NCI-H1092 treated with DMSO at 0.1 percent for 48 hours (cell line): ENCODE measurements at regions not wholly inside any gene's neighbourhood (a gene's known extent, or its start where the extent isn't known, plus 50 kb on each side); places are given as distances from the start of the nearest gene placed in this dataset.

Source experiments
- DNase-seq: peaks from one replicate; lab custom pipeline; 2025; lab: John Stamatoyannopoulos, UW

DNA sequence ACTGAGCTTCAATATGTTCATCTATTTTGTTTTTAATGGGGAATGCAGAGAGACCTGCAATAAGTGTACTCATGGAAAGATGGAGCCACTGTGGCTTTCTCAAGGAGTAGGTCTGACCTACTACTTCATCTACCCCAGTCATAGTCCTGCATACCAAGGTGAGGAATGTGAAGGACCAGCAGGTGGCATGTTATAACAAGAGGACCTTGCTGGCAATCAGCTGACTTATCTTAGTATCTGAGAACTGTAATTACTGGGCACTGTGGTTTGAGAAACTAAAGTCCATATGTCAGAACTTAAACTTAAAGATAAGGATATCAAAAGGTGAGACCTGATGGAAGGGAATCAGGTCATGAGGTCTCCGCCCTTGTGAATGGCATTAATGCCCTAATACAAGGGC is 1104.2 kb downstream of the BCL11A start:
- DNase-seq: no peak

DNA sequence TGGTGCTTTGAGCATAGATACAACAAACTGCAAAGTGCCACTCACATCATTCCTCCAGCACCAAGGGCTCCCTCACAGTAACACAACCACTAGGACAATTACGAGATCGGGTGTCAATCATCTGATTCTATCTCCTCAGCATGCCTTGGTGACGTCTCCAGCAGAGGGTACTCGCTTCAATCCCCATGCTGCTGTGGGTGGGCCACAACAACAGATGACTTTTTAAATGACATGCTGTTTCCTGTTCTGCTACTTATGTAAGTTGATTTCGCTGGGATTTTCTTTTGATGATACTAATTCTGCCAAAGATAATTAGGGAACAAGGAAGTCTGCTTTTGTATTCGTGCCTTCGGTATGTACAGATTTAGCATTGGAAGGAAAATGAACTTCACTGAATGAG is 1113.0 kb downstream of the BCL11A start:
- DNase-seq: no peak

DNA sequence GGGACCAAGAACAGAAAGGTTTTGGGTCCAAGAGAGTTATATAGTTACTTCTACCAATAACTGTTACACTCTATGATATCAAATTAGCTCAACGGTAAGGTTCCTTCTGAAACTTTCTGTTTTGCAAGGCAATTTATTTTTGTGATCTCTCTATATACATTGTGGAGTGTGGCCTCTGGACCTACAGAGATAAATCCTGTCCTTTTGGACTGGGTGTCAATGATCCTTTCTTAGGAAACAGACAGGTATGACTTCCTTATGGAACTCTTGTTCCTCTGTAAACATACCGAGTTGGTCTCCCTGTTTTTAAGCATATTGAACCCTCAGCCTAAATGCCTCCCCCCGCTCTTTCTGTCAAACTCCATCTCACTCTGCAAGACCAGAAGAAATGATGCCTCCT is 1117.8 kb downstream of the BCL11A start:
- no peak for DNase-seq

DNA sequence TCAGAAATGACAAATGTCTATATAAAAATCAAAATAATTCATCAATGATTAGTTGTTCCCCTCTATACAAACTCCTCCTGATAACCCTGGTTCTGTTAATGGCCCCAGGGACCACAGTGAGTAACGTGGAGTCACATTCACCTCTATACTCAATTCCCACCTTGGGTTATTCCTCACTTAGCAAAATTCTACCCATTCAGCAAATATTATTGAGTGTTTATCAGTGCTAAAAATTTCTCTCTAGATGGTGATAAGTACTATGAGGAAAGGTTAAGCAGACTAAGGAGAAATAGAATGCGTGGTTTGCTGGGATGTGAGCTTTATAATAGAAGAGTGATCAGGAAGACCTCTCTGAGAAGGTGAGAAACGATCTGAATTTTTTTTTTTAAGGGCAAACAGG is 1124.5 kb downstream of the BCL11A start:
- no peak for DNase-seq

DNA sequence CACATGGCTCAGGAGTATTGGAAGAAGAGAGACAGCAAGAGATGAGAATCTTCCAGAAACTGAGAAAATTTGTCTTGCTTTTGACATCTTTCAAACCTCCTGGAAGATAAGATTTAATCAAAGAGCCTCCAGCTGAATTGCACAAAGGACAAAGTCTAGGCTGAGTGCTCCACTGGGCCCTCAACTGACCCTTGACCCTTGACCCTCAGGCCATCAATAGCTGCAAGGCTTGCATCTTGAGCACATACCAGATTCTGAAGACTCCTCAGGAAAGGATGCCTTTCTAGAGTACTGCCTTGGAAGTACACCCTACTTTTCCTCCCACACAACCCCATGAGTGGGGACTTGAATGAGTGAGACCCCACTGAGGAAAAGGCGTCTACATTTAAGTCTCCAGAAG is 1125.5 kb downstream of the BCL11A start:
- no peak for DNase-seq

DNA sequence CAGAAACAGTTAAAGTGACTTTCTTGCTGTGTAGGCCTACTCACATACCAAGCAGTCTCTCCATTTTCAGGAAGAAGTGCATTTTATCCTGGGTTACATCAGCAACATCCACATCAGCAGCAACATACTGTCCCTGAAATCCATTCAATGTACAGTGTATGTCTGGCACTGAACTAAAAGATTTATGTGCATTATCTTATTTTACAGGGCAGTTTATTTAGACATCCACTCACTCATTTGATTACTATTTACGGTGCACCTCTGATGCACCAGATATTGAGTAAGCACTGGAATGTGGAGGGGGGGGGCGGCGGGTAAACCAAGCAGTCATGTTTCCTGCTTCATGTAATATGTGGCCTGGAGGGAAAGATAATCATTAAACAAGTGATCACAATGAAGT is 1128.2 kb downstream of the BCL11A start:
- no peak for DNase-seq

DNA sequence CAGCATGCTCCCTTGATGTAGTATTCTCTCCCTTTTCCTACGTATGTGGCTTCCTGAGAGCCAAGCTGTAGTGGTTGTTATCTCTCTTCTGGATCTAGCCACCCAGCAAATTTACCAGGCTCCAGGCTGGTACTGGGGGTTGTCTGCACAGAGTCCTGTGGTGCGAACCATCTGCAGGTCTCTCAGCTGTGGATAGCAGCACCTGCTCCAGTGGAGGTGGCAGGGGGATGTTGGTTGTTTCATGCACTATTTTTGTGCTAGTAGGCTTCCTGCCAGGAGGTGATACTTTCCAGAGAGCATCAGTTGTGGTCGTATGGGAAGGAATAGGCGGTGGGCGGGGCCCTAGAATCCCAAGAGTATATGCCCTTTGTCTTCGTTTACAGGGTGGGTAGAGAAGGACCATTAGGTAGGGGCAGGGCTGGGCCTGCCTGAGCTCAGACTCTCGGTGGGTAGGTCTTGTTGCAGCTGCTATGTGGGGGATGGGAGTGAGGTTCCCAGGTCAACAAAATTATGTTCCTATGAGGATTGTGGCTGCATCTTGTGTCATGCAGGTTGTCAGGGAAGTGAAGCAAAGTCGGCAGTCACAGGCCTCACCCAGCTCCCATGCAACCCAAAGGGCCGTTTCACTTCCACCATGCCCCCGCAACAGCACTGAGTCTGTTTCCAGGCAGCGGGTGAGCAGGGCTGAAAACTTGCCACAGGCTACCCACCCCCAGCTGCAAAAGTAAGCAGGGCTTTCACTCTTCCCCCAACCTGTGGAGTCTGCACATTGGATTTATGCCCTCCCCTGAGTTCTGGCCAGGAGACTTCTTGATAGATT is 1139.5 kb downstream of the BCL11A start:
- no peak for DNase-seq

DNA sequence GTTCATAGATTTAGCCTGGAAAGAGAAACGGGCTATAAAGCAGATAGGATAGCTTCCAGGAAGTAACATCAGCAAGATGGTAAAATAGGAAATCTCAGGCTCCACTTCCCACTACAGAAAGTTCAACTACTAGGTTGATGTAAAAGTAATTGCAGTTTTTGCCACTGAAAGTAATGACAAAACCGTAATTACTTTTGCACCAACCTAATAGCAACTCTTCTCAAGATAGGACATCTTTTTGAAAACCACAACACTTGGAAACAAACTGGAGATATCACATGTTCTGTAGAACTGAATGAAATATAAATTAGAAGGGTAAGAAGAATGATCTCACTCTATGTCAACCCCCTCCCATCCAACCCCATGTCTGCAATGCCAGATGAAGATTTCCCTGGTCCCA is 1154.3 kb downstream of the BCL11A start:
- DNase-seq: no peak

DNA sequence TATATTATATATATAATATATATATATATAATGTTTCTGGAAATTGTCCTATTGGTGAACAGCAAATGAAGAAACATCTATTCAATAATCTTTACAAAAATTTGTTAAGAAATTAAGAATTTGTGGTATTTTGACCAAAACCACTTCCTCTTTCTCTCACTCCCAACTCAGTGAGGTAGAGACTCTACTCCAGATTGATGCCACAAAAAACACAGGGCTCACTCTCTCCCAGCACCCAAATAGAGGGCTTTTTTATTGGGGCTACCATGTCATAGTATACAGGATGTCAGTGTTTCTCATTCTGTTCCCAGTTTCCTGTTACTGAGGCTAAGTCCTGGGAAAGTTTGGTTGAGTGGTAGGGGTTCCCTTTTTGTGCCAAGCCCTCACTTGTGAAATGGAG is 1155.4 kb downstream of the BCL11A start:
- DNase-seq: no peak

DNA sequence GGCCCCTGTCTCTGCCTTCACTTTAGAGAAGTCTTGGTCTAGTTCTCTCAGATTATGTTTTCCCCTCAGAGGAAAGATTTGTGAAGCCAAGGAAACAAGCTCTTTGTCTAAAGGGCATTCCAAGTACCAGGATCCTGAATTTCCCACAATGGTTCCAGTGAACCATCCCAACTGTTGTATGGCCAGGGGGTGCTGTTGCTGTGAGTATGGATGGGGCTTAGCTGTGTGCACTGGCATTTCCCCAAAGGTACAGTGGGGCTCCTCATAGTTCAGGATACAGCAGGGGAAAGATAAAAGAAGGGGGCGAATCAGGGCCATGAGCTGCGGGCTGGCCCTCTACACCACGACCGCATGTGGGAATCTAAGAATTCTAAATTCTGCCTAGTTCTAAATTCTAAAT is 1154.0 kb upstream of the FANCL start:
- DNase-seq: no peak

DNA sequence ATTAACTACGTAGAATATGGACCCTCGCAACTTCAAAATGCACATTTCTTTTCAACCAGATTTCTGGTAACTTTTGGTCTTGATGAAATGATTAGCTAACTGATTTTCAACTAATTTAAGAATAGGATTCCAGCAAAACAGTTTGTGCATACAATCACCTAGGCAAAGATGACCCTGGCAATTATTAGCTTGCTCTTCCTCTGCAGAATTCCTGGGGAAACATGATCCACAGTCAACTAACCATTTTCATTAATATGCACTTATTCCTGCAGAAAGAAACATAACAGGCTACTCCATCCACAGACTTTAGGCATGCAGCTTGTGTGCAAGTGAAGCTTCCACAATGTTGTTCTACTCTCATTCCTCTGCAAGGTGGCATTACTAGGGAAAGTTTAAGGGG is 1150.8 kb upstream of the FANCL start:
- no peak for DNase-seq

DNA sequence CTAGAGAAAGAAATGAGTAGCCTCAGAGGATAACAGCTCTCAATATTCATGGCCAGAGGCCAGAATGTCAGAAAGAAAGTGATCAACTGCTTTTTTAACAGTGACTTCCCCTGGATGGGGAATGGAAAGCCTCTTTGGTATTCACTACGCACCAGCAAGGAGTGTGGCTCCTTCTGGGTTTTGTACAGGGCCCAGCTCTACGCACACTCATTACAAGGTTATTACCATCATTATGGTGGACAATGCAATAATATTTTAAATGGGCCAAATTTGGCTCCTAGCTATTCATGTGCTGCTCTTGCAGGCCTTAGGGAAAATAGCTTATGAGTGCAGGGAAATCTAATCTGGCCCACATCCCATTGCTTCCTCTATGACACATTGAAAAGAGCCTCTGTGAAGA is 1149.5 kb upstream of the FANCL start:
- DNase-seq: no peak

DNA sequence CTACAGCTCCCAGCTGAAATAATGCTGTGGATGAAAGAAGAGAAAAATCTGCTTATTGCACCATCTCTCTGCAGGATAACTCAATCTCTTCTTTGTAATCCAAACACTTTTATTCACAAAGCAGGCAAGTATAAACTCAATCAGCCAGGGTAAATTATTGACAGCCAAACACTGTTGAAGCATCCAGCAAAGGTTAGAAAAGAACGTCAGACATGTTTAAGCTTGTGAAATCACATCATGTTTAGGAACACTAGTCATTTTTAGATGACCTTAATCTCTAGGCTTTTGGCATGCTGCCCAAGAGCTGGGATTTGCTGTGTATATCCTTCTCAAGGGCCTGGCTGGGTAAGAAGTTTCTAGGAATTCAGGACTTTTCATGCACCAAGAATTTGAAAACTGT is 1148.1 kb upstream of the FANCL start:
- DNase-seq: no peak

DNA sequence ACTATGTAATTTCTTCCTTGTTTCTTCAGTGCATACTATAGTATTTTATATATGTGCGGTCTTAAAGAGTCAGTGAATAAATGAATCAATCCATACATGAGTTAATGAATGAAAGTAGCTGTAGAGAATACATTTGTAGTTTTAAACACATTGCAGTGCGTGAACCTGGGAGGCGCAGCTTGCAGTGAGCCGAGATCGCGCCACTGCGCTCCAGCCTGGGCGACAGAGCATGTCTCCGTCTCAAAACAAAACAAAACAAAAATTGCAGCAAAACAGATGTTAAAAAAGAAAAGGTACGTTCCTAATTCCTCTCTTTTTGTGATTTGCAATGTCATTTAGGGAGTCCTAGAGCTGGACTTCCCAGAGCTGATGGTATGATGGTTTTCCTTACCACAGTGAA is 1144.8 kb upstream of the FANCL start:
- DNase-seq: no peak

DNA sequence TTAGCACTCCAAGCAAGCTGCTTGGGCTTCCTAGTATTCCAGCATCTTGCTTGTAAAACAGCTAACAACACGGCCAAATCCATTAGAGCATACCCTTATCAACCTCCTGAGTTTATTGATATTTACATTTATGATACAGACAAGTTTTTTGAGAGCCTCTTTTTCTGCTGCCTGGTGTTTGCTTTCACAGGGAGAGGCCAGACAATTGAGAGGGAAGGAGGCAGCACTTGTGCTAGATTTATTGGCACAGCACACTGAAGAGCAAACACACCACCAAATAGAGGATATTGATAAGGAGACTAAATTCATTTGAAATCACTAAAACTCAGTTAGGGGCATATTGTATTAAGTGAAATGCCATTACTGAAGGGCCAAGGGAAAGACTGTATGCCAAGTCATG is 1142.3 kb upstream of the FANCL start:
- DNase-seq: peak; percentile 97

DNA sequence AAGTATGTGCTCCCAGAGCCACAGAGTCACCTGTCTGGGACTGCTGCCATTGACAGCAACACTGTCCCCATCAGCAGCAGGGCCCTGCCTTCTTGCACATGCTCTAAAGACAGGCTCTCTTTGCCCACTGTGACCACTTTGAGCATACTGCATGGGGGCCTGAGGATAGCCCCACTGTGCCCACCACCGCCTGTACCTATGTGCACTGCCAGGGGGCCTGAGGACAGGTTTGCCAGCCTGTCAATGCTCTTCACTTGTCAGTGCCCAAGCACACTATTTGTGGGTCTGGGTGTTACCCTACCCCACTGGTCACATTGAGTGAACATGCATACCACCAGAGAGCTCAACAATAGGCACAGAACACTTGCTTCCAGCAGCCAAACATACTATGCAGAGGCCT is 1137.0 kb upstream of the FANCL start:
- DNase-seq: no peak

DNA sequence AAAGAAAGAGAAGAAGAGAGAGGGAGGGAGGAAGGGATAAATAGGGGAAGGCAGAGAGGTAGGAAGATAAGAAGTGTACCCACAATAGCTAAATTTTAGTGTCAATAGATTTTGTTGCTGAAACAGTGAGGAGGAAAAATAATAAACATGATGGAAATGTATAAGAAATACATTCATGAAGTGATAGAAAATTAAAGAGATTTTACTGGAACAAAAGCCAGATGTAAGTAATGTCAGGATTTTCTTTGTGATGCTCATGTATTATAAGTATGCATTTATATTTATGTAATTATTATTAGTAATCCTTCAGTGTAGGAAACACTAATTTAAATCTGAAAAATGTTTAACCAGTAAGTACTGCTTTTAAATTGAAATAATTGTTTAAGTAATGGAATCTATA is 1125.2 kb upstream of the FANCL start:
- DNase-seq: no peak

DNA sequence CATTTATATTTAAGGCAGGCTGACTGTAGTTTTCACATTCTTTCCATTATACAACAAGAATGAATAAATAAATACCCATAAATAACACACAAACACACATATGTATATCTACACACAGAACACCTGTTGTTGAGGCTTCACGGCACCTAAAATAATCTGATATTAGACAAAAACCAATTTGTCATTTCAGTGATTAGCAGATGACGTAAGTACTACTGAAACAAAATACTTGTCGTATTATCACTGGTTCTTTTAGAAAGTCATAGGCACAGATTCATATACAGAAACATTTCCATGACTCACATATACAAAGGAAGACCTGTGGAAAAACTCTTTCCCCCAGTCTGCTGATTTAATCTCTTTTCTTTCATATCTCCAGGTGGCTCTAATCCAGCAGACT is 1113.4 kb upstream of the FANCL start:
- no peak for DNase-seq

DNA sequence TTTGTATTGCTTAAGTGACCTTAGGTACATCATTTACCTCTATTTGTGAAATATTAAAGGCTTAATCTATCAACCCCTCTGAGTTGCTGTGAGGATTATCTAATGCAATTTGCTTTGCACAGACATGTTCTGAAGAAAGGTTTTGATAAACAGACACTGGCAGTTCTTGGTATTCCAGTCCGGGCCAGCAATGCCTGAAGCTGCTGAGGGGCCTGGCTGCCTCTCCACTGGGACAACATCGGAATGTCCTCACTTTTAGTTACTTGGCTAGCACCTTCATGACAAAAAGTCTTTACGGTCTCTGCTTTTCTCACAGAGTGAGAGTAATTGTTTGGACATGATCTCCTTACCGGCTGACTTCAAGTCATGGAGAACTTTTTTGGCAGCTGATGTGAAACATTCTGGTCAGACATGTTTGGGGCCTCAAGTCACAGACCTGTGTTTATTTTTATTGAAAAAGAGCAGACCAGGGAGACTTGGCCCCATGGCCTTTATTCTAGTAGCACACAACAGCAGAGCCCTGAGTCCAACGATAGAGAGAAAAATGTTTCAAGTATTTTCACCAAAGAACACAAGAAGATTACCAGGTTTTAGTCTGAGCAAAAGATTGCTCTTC is 1112.3 kb upstream of the FANCL start:
- no peak for DNase-seq

DNA sequence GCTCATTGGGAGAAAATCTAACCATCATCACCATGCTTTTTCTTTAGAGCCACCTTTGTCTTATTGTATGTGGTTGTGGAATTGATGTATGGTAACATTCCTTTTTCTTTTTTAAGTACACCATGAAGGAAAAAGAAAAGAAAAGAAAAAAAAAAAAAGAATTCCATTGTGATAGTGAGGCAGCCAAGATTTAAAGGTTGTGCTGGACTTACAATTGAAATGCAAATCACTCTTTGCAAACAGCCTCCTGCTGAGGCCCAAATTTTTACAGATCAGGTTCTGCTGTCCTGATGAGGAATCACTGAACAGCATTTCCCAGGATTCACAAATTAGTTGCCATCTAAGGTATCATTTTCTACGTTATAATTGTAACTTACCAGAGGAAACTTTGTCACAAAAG is 1101.0 kb upstream of the FANCL start:
- DNase-seq: no peak

DNA sequence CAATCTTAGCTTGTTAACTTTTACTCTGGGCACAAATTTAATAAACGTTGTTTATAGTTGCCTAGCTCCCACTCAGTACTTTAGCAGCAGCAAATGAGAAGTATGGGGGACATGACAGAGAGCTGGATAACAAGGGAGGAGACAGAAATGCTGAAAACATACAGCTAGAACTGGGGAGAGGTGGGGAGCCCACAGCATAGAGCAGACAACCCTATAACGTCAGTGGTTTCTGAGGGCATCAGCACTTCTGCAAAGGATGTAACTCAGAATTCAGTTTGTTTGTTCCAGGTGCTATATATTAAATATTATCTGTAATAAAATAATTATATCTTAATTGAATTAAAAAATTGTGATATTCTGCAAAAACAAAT is 1098.7 kb upstream of the FANCL start:
- DNase-seq: no peak

DNA sequence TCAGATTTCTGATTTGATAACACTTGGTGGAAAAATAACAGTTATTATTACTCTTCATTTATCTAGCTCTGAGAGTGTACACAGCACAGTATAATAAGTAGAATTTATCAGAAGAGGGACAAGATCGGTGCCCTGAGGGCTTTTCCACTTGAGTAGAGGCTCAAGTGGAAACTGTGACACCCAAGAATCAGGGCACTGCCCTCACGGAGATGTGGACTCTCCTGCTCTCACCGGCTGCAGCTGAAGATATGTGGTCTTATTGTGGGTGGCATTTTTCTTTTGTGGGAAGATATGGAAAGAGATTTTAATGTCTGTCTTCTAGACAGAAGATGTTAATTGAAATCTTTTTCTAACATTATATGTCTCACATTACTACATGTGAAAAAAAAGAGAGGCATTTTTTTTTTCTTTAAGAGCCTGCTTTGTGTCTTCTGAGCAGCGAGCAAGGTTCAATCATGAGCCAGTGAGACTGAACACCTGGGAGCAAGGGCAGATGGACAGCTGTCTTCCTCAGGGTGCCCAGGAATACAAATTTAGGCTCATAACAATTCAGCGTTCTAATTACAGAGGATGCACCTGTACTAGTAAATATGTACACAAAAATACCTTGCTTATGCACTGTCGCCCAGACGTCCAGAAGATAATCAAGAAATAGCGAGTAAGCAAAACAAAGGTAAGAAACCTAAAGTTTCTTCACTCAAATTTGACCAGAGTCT is 1098.2 kb upstream of the FANCL start:
- no peak for DNase-seq

DNA sequence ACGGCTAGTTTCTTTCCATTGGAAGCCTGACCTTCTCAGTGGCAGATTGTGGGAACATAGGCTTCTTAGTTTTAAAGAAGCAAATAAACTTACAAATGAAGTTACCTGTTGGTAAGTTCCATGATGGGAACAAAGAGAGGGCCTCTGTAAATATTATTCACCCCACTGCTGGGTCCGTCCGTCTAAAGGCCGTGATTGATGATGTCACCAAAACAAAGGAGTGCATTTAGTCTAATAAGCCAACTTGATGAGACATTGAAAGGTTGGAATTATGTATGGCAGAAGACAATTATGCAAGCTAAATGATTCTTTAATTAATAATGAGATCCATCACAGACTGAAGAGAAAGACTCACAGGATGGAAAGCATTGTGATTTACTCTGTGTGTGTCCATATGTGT is 1091.9 kb upstream of the FANCL start:
- no peak for DNase-seq
